GM21528 (cell line): ENCODE measurements at regions not wholly inside any gene's neighbourhood (a gene's known extent, or its start where the extent isn't known, plus 50 kb on each side); places are given as distances from the start of the nearest gene placed in this dataset.
"Not testable (repeated sequence)": the region's sequence is repeated elsewhere in the genome, so short reads cannot be mapped to it uniquely, and the experiment has no call there.

Source experiments
- ATAC-seq: cut with Tn5 transposase; IDR thresholded peaks from one replicate; pipeline ENCODE4 v1.9.1; 2021; ENCODE audit warnings: mild to moderate bottlenecking, moderate library complexity; ENCODE audit not compliant: unreplicated experiment, low FRiP score

GRCh38 chr16:87098361-87098760 lies 218.8 kb downstream of the C16orf95 start:
- ATAC-seq: no peak

GRCh38 chr16:87098976-87099720 lies 218.0 kb downstream of the C16orf95 start:
- no peak for ATAC-seq

- ATAC-seq: no peak
Measured at GRCh38 chr16:87100306-87101058, 216.7 kb downstream of the C16orf95 start.

DNA sequence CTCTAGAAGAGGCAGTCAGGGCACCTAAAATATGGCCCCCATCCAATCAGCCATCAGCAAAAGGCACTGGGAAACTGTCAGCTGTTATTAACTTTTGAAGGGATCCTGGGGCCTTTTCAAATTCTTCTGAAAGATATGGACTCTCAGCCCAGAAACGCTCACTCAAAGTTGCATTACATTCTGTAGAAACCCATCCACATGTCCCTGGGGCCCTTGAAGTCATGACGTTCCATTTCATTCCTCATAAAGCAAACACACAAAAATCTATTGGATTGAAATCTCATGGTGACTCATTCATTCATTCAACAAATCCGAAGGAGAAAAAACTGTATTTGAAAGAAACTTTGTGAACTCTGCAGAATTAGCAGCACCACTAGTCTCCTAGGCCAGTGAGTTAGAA lies 215.3 kb downstream of the C16orf95 start:
- no peak for ATAC-seq

- ATAC-seq: no peak
Measured at GRCh38 chr16:87107201-87107600, 210.0 kb downstream of the C16orf95 start.

GRCh38 chr16:87108278-87108677 lies 208.9 kb downstream of the C16orf95 start:
- ATAC-seq: no peak

DNA sequence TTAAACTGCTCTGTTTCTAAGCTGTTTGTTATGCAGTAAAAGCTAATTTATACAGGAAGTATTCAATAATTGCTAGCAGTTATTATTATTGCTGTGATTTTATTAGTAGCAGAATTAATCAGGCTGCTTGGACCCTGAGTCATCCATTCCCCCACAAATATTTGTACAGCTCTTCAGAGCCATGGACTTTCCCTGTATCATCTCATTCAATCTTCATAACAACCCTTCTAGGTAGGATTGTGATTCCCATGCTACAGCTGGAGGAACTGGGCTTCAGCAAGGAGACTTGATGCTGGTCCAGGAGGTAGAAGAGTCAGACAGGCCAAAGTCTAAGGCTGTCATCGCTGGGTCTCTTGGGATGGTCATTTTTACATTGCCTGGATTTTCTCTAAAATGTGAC lies 208.3 kb downstream of the C16orf95 start:
- ATAC-seq: no peak

- ATAC-seq: no peak
Measured at GRCh38 chr16:87114832-87115231, 202.4 kb downstream of the C16orf95 start.

DNA sequence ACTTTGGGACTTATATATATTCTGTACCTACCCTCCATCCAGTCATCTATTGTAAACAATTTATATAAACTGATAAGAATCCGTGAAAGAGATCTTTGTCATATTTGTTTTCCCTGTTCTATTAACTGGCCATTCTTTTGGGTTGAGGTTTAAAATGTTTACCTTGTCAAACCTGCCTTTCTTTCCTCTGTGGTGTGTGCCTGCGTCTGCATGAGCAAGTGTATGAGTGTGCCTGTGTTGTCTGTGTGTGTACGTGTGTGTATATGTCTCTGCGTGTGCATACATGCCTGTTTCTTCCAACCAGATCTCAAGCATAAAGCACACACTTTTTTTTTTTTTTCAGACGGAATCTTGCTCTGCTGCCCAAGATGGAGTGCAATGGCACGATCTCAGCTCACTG lies 201.5 kb downstream of the C16orf95 start:
- no peak for ATAC-seq

DNA sequence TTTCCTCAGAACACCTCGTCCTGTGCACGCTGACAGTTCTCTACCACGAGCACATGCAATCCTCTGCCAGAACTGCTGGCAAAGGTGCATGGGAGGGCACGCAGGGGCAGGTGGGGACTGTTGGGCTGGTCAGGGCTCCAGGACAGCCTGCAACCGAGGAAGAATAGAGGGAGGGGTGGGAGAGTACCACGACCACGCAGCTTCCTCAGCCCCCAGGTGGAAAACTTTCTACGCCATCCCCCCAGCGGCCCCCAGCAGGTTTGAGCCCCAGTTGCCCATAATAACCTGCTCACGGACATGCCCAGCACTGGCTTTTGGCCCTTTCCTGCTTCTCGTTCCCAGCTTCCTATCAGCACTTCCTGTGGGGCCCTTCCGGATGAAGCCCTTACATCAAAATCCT lies 199.3 kb downstream of the C16orf95 start:
- no peak for ATAC-seq

GRCh38 chr16:87119168-87119567 lies 198.0 kb downstream of the C16orf95 start:
- ATAC-seq: no peak

DNA sequence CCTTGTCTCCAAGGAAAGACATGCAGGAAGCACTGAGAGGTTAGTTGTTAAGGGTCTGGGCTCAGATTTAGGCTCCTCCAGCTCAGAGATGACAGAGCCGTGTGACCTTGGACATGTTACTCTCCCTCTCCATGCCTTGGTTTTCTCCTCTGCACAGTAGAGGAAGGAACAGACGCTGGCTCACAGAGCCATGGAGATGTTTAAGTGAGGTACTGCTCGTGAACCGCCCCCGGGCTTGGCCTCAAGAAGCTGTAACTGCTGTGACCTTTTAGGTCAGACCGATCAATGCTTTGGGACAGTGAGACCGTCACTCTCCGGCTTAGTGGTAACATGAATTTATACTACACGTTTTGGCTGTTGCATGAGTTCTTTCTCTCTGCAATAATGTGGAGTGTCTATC lies 197.4 kb downstream of the C16orf95 start:
- no peak for ATAC-seq

DNA sequence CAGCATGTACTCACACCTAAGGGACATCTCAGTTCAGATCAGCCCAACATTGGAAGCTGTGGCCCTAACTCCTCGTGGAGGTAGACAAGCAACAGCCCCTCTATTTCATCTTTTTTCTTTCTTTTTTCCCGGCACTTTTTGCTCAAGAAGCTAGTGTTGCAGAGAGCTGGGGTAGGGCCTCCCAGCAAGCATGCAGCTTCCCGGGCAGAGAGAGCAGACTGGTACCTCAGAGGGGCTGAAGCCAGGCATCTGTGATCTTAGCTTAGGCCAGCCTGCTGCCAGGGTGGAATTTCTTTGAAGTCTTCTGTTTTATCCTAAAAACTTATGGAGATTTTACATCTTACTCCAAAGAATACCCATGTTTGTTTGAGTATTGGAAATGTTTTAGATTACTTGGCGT lies 195.4 kb downstream of the C16orf95 start:
- no peak for ATAC-seq

GRCh38 chr16:87123356-87124001 lies 193.7 kb downstream of the C16orf95 start:
- ATAC-seq: no peak

DNA sequence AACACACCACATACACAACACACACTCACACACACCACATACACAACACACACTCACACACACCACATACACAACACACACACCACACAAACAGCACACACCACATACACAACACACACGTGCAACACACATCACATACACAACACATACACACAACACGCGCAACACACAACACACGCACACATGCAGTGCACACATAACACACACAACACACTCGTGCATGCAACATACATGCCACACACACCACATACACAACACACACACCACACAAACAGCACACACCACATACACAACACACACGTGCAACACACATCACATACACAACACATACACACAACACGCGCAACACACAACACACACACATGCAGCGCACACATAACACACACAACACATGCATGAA lies 192.8 kb downstream of the C16orf95 start:
- ATAC-seq: not testable (repeated sequence)

DNA sequence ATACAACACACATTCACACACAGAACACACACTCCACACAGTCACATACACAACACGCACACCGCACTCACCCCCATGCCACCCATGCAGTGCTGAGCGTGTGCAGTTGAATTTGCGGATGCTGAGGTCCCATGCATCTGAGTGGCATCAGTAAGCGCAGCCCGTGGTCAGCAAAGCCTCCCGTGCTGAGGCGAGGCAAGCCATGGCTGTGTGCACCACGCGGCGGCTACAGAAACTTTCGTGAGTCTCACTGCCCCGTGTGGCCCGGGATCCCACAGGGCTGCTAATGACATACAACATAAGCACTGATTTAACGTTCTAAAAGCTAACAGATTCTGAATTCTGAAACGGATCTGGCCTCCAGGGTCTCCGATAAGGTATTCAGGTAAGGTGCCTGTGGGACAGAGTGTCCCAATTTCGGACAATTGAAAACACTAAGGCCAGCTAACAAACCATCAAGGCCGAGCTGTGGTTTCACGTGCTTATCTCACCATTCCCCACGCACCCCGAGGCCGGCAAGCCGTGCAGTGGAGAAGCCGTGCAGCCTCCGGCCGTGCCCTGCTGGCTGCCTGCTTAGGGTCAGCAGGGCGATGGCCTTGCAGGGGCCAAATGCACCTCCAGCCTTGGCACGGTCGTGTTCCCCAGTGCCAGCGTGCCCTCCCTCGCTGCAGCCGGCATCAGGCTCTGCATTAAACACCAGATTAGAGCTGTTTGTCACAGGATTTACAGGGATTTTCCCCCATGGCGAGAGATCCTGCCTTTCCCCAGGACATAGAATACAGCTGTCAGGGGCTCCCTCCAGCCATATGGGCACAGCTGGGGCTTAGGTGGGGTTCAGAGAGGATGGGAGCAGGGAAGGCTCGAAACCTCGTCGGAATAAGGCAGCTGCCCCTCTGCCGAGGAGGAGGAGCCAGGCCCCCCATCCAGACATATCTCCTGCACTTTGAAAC lies 191.7 kb downstream of the C16orf95 start:
- no peak for ATAC-seq

DNA sequence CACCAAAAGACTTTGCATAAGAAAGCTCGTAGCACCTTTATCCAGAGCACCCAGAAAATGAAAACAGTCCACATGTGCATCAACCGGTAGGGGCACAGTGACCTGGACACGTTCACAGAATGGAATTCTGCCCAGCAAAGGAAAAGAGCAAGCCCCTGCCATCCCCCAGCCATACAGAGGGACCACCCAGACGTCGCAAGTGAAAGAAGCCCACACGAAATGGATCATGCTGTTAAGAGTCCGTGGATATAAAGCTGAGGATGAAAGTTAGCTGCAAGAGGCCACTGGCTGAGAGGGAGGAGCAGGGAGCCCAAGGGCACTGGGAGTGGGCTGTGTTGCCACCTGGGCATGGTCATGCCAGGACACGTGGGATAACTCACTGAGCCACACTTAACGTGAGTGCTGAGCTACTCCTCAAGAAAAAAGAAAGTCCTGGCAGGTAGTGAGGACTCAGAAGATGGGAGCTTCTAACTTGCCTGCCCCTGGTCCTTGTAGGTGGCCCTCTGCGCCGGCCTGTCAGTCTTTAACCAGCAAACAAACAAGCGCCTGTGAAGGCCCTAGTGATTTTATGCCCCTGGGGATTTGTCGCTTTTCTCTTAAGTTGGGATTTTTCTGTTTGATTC lies 190.7 kb downstream of the C16orf95 start:
- no peak for ATAC-seq

GRCh38 chr16:87127061-87127765 lies 190.0 kb downstream of the C16orf95 start:
- ATAC-seq: no peak

DNA sequence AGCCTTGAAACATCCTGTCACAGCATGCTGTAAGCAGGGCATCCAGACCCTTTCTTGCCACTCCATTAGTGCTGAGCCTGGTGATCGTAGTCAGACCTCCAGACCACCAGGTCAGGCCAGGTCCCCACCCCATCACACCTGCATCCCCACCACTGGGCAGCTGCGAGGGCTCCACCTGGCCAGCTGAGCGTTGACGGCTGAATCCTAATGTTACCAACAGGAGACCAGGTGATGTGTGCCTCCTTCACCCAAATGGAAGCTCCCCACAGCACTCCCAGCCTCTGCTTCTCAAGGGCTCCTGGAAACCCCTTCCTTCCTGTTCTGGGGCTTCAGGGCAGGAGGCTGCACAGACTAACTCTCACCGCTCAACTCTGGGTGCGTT lies 189.4 kb downstream of the C16orf95 start:
- no peak for ATAC-seq
